ENCODE measurements at regions not wholly inside any gene's neighbourhood (a gene's known extent, or its start where the extent isn't known, plus 50 kb on each side); places are given as distances from the start of the nearest gene placed in this dataset.

- no peak for DNase-seq (ENCODE audit: low spot score in 2 of 2)
- WGBS, 2 donors: 79 to 85% methylated on average over 2 of the region's 2 CpGs
- no peak overlapping the region for H3K4me3 ChIP-seq (ENCODE audit: low read depth, poor library complexity, severe bottlenecking)
- TF ChIP-seq CTCF (IDR thresholded peaks at IDR 0.05) (no peak), POLR2A (IDR thresholded peaks at IDR 0.05) (no peak)
- intact Hi-C loops (cut with DNase I; ENCODE audit: low total_unique reads): no loop called here
Observed at GRCh38 chr13:61013796-61014195, 401.9 kb downstream of the PCDH20 start.

GRCh38 chr13:61010358-61010757 lies 405.3 kb downstream of the PCDH20 start:
- no peak overlapping the region for H3K4me3 ChIP-seq (ENCODE audit: low read depth, poor library complexity, severe bottlenecking)
- no peak for TF ChIP-seq POLR2A (IDR thresholded peaks at IDR 0.05)
- no peak for TF ChIP-seq CTCF (IDR thresholded peaks at IDR 0.05)
- intact Hi-C loops (cut with DNase I; ENCODE audit: low total_unique reads): no loop called here
- no peak for DNase-seq (ENCODE audit: low spot score in 2 of 2)
- WGBS, 2 donors: 65 to 67% methylated on average over 2 of the region's 2 CpGs

- intact Hi-C loops (cut with DNase I; ENCODE audit: low total_unique reads): no loop called here
- TF ChIP-seq CTCF (IDR thresholded peaks at IDR 0.05): no peak
- TF ChIP-seq POLR2A (IDR thresholded peaks at IDR 0.05): no peak
- WGBS, 2 donors: 64 to 88% methylated on average over 1 of the region's 1 CpG
- no peak overlapping the region for H3K4me3 ChIP-seq (ENCODE audit: low read depth, poor library complexity, severe bottlenecking)
- no peak for DNase-seq (ENCODE audit: low spot score in 2 of 2)
Observed at GRCh38 chr13:61002686-61003085, 413.0 kb downstream of the PCDH20 start.

- H3K4me3 ChIP-seq (ENCODE audit: low read depth, poor library complexity, severe bottlenecking): no peak overlapping the region
- TF ChIP-seq POLR2A (IDR thresholded peaks at IDR 0.05) (no peak), CTCF (IDR thresholded peaks at IDR 0.05) (no peak)
- intact Hi-C loops (cut with DNase I; ENCODE audit: low total_unique reads): no loop called here
- no peak for DNase-seq (ENCODE audit: low spot score in 2 of 2)
- WGBS, 2 donors: 80 to 87% methylated on average over 4 of the region's 4 CpGs
Observed at GRCh38 chr13:60990032-60990733, 425.5 kb downstream of the PCDH20 start.

GRCh38 chr13:60986301-60986700 lies 429.3 kb downstream of the PCDH20 start:
- DNase-seq (ENCODE audit: low spot score in 2 of 2): no peak
- H3K4me3 ChIP-seq (ENCODE audit: low read depth, poor library complexity, severe bottlenecking): no peak overlapping the region
- TF ChIP-seq POLR2A (IDR thresholded peaks at IDR 0.05) (no peak), CTCF (IDR thresholded peaks at IDR 0.05) (no peak)
- intact Hi-C loops (cut with DNase I; ENCODE audit: low total_unique reads): no loop called here
- 36 to 55% methylated on average over 1 of the region's 1 CpG for WGBS, 2 donors

GRCh38 chr13:60981407-60981806 lies 434.2 kb downstream of the PCDH20 start:
- 80% methylated on average over 3 of the region's 3 CpGs for WGBS, 2 donors
- TF ChIP-seq POLR2A (IDR thresholded peaks at IDR 0.05) (no peak), CTCF (IDR thresholded peaks at IDR 0.05) (no peak)
- no peak for DNase-seq (ENCODE audit: low spot score in 2 of 2)
- no peak overlapping the region for H3K4me3 ChIP-seq (ENCODE audit: low read depth, poor library complexity, severe bottlenecking)
- intact Hi-C loops (cut with DNase I; ENCODE audit: low total_unique reads): no loop called here
